ENCODE measurements at regions not wholly inside any gene's neighbourhood (a gene's known extent, or its start where the extent isn't known, plus 50 kb on each side); places are given as distances from the start of the nearest gene placed in this dataset.

DNA sequence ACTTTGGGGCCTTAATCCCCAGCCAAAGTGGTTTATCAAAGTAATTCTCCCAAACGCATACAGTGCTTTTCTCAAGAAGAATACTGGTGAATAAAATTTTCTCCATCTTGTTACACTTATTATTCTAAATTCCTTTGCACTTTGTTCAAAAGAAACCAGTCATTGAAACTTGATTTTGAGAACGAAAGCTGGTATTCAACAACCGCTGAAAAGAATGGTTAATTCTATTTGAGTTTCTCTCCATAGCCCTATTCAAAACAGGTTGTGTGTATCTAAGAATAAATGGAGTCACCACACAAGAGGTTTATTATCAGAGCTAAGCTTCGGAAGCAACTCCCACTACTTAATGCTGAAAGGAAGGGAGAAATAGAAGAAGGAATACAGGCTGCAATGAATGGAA lies 117.7 kb downstream of the C1D start:
- H3K4me3 ChIP-seq (ENCODE audit: low read depth in 1 of 3, low read length in 3 of 3), result no peak overlapping the region
- H3K27ac ChIP-seq (ENCODE audit: low read depth in 1 of 2, low read length in 2 of 2), result no peak overlapping the region
- TF ChIP-seq, protein P1, sequence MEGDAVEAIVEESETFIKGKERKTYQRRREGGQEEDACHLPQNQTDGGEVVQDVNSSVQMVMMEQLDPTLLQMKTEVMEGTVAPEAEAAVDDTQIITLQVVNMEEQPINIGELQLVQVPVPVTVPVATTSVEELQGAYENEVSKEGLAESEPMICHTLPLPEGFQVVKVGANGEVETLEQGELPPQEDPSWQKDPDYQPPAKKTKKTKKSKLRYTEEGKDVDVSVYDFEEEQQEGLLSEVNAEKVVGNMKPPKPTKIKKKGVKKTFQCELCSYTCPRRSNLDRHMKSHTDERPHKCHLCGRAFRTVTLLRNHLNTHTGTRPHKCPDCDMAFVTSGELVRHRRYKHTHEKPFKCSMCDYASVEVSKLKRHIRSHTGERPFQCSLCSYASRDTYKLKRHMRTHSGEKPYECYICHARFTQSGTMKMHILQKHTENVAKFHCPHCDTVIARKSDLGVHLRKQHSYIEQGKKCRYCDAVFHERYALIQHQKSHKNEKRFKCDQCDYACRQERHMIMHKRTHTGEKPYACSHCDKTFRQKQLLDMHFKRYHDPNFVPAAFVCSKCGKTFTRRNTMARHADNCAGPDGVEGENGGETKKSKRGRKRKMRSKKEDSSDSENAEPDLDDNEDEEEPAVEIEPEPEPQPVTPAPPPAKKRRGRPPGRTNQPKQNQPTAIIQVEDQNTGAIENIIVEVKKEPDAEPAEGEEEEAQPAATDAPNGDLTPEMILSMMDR (IDR thresholded peaks at IDR 0.05; ENCODE audit: low read depth, low read length, missing input control), result no peak
- TF ChIP-seq, protein P2, sequence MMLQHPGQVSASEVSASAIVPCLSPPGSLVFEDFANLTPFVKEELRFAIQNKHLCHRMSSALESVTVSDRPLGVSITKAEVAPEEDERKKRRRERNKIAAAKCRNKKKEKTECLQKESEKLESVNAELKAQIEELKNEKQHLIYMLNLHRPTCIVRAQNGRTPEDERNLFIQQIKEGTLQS (IDR thresholded peaks at IDR 0.05), result no peak
- TF ChIP-seq HNF4G (IDR thresholded peaks at IDR 0.05), result no peak
- TF ChIP-seq, protein P3, sequence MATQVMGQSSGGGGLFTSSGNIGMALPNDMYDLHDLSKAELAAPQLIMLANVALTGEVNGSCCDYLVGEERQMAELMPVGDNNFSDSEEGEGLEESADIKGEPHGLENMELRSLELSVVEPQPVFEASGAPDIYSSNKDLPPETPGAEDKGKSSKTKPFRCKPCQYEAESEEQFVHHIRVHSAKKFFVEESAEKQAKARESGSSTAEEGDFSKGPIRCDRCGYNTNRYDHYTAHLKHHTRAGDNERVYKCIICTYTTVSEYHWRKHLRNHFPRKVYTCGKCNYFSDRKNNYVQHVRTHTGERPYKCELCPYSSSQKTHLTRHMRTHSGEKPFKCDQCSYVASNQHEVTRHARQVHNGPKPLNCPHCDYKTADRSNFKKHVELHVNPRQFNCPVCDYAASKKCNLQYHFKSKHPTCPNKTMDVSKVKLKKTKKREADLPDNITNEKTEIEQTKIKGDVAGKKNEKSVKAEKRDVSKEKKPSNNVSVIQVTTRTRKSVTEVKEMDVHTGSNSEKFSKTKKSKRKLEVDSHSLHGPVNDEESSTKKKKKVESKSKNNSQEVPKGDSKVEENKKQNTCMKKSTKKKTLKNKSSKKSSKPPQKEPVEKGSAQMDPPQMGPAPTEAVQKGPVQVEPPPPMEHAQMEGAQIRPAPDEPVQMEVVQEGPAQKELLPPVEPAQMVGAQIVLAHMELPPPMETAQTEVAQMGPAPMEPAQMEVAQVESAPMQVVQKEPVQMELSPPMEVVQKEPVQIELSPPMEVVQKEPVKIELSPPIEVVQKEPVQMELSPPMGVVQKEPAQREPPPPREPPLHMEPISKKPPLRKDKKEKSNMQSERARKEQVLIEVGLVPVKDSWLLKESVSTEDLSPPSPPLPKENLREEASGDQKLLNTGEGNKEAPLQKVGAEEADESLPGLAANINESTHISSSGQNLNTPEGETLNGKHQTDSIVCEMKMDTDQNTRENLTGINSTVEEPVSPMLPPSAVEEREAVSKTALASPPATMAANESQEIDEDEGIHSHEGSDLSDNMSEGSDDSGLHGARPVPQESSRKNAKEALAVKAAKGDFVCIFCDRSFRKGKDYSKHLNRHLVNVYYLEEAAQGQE (IDR thresholded peaks at IDR 0.05), result no peak
- no peak for TF ChIP-seq GABPA (IDR thresholded peaks at IDR 0.05 in 1 of 2, conservative IDR thresholded peaks at IDR 0.05 in 1 of 2)
- no peak for TF ChIP-seq TAF1 (conservative IDR thresholded peaks at IDR 0.05)
- no peak for TF ChIP-seq FOXA2 (IDR thresholded peaks at IDR 0.05)
- TF ChIP-seq SP1 (IDR thresholded peaks at IDR 0.05), result no peak
- no peak for TF ChIP-seq EGR1 (IDR thresholded peaks at IDR 0.05; ENCODE audit: low read depth in 2 of 2)
- no peak for TF ChIP-seq NR2F2 (IDR thresholded peaks at IDR 0.05)
- no peak for TF ChIP-seq YY1 (IDR thresholded peaks at IDR 0.05)
- no peak for TF ChIP-seq FOXA1 (IDR thresholded peaks at IDR 0.05)
- TF ChIP-seq RXRA (IDR thresholded peaks at IDR 0.05), result no peak
- no peak for TF ChIP-seq HNF4A (conservative IDR thresholded peaks at IDR 0.05)
- TF ChIP-seq RAD21 (IDR thresholded peaks at IDR 0.05), result no peak
- TF ChIP-seq, protein P4, sequence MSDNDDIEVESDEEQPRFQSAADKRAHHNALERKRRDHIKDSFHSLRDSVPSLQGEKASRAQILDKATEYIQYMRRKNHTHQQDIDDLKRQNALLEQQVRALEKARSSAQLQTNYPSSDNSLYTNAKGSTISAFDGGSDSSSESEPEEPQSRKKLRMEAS (IDR thresholded peaks at IDR 0.05), result no peak
- TF ChIP-seq, protein P5, sequence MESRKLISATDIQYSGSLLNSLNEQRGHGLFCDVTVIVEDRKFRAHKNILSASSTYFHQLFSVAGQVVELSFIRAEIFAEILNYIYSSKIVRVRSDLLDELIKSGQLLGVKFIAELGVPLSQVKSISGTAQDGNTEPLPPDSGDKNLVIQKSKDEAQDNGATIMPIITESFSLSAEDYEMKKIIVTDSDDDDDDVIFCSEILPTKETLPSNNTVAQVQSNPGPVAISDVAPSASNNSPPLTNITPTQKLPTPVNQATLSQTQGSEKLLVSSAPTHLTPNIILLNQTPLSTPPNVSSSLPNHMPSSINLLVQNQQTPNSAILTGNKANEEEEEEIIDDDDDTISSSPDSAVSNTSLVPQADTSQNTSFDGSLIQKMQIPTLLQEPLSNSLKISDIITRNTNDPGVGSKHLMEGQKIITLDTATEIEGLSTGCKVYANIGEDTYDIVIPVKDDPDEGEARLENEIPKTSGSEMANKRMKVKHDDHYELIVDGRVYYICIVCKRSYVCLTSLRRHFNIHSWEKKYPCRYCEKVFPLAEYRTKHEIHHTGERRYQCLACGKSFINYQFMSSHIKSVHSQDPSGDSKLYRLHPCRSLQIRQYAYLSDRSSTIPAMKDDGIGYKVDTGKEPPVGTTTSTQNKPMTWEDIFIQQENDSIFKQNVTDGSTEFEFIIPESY (IDR thresholded peaks at IDR 0.05), result no peak
- H3K9ac ChIP-seq (ENCODE audit: low read depth in 1 of 2, low read length in 2 of 2), result no peak overlapping the region
- no peaks in the 10 kb centered on the region for H3K4me1 ChIP-seq (ENCODE audit: control insufficient read depth in 4 of 4, insufficient read depth in 4 of 4, low read length in 3 of 4)
- no peaks in the 10 kb centered on the region for H3K36me3 ChIP-seq (ENCODE audit: control insufficient read depth in 4 of 4, insufficient read depth in 3 of 4, low read depth in 1 of 4, low read length in 3 of 4)
- peaks cover 0 to 2% (median 1%) of the 10 kb centered on the region in 4 donors for H3K9me3 ChIP-seq (ENCODE audit: control insufficient read depth in 4 of 4, low read length in 3 of 4)
- 74% methylated on average over 4 of the region's 4 CpGs for WGBS
- no peak for DNase-seq (ENCODE audit: low spot score)
- H3K27me3 ChIP-seq (ENCODE audit: control insufficient read depth in 4 of 4, insufficient read depth in 4 of 4, low read length in 3 of 4), result peaks cover 0 to 6% (median 0%) of the 10 kb centered on the region in 4 donors
